Sigmoid colon (tissue), 4 donors: ENCODE measurements at regions not wholly inside any gene's neighbourhood (a gene's known extent, or its start where the extent isn't known, plus 50 kb on each side); places are given as distances from the start of the nearest gene placed in this dataset.

Experiments used
- CTCF ChIP-seq, 4 experiments: fragments of 450-650 bp in 3 of 4; fragments of 200-600 bp in 1 of 4; IDR thresholded peaks; one replicate each; pipeline ENCODE4 v1.5.1; 2016 to 2019; ENCODE audit warnings: antibody characterized with exemption in 4 of 4, mild to moderate bottlenecking in 3 of 4, moderate library complexity in 2 of 4
- POLR2AphosphoS5 ChIP-seq, 4 donors: sonication (generic); formaldehyde crosslinking; IDR thresholded peaks; one replicate each; pipeline ENCODE4 v1.6.1; 2017; ENCODE audit warnings: antibody characterized with exemption in 4 of 4

DNA sequence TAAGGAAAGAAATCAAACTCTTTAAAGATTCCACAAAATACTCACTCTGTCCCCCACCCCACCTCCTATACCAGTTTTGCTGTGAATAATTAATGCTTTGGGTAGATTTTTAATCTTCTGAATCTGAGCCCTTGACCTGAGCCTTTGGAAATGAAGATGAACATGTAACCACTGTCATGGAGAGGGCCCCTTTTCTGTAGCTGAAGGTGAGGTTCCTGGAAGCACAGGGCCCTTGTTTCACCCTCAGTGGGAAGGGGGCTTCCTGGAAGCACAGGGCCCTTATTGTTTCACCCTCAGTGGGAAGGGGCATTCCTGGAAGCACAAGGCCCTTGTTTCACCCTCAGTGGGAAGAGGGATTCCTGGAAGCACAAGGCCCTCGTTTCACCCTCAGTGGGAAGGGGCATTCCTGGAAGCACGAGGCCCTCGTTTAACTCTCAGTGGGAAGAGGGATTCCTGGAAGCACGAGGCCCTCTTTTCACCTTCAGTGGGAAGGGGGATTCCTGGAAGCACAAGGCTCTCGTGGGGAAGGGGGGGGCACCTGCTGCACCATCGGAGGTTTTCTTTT is 75.7 kb downstream of the DACT2 start:
- TF ChIP-seq POLR2AphosphoS5 (IDR thresholded peaks at IDR 0.05) (no peak), CTCF (IDR thresholded peaks at IDR 0.05) (no peak)
